ENCODE measurements at regions not wholly inside any gene's neighbourhood (a gene's known extent, or its start where the extent isn't known, plus 50 kb on each side); places are given as distances from the start of the nearest gene placed in this dataset.

- Histone ChIP-seq H3K36me3 (ENCODE audit: control insufficient read depth, insufficient read depth, low read length) (no peaks in the 10 kb centered on the region), H3K4me1 (ENCODE audit: control insufficient read depth, insufficient read depth, low read length) (no peaks in the 10 kb centered on the region), H3K9me3 (ENCODE audit: control insufficient read depth, insufficient read depth, low read length) (no peaks in the 10 kb centered on the region), H3K4me3 (ENCODE audit: low read length) (no peak overlapping the region), H3K27me3 (ENCODE audit: control insufficient read depth, insufficient read depth, low read length) (no peaks in the 10 kb centered on the region), H3K27ac (ENCODE audit: low read length) (no peak overlapping the region)
- no CpG with 5 or more reads among the region's 2 CpGs for WGBS (ENCODE audit: insufficient coverage)
- no peak for TF ChIP-seq CTCF (IDR thresholded peaks at IDR 0.05)
- H3K27ac Mint-ChIP-seq = no peak overlapping the region
- H3K4me1 Mint-ChIP-seq = no peaks in the 10 kb centered on the region
- intact Hi-C loops (cut with micrococcal nuclease) = no loop called here
- no peaks in the 10 kb centered on the region for H3K36me3 Mint-ChIP-seq
- DNase-seq (no peak), ATAC-seq (no peak)
- no peak overlapping the region for H3K4me3 Mint-ChIP-seq
- peaks cover 16 to 28% of the 10 kb centered on the region in 2 donors for H3K27me3 Mint-ChIP-seq (ENCODE audit: low read depth in 2 of 2)
- H3K9me3 Mint-ChIP-seq = no peaks in the 10 kb centered on the region
Measured at GRCh38 chr21:38042246-38042645, 126.0 kb upstream of the KCNJ6 start.

- Histone ChIP-seq H3K36me3 (ENCODE audit: control insufficient read depth, insufficient read depth, low read length) (no peaks in the 10 kb centered on the region), H3K4me3 (ENCODE audit: low read length) (no peak overlapping the region), H3K4me1 (ENCODE audit: control insufficient read depth, insufficient read depth, low read length) (no peaks in the 10 kb centered on the region), H3K27ac (ENCODE audit: low read length) (no peak overlapping the region), H3K9me3 (ENCODE audit: control insufficient read depth, insufficient read depth, low read length) (no peaks in the 10 kb centered on the region), H3K27me3 (ENCODE audit: control insufficient read depth, insufficient read depth, low read length) (no peaks in the 10 kb centered on the region)
- DNase-seq (no peak), ATAC-seq (no peak)
- H3K9me3 Mint-ChIP-seq = no peaks in the 10 kb centered on the region
- WGBS (ENCODE audit: insufficient coverage) = 82% methylated on average over 9 of the region's 9 CpGs
- no peak overlapping the region for H3K27ac Mint-ChIP-seq
- H3K27me3 Mint-ChIP-seq (ENCODE audit: low read depth in 2 of 2) = peaks cover 9 to 10% of the 10 kb centered on the region in 2 donors
- no peak for TF ChIP-seq CTCF (IDR thresholded peaks at IDR 0.05)
- no peak overlapping the region for H3K4me3 Mint-ChIP-seq
- intact Hi-C loops (cut with micrococcal nuclease) = no loop called here
- H3K36me3 Mint-ChIP-seq = no peaks in the 10 kb centered on the region
- H3K4me1 Mint-ChIP-seq = no peaks in the 10 kb centered on the region
Measured at GRCh38 chr21:38048167-38048566, 131.9 kb upstream of the KCNJ6 start.

GRCh38 chr21:38054334-38054733 lies 138.1 kb upstream of the KCNJ6 start:
- H3K4me3 Mint-ChIP-seq = no peak overlapping the region
- 78% methylated on average over 4 of the region's 4 CpGs for WGBS (ENCODE audit: insufficient coverage)
- TF ChIP-seq CTCF (IDR thresholded peaks at IDR 0.05) = no peak
- ATAC-seq (no peak), DNase-seq (no peak)
- Histone ChIP-seq H3K27me3 (ENCODE audit: control insufficient read depth, insufficient read depth, low read length) (no peaks in the 10 kb centered on the region), H3K4me1 (ENCODE audit: control insufficient read depth, insufficient read depth, low read length) (no peaks in the 10 kb centered on the region), H3K9me3 (ENCODE audit: control insufficient read depth, insufficient read depth, low read length) (no peaks in the 10 kb centered on the region), H3K27ac (ENCODE audit: low read length) (no peak overlapping the region), H3K36me3 (ENCODE audit: control insufficient read depth, insufficient read depth, low read length) (no peaks in the 10 kb centered on the region), H3K4me3 (ENCODE audit: low read length) (no peak overlapping the region)
- peaks cover 0 to 4% of the 10 kb centered on the region in 2 donors for H3K27me3 Mint-ChIP-seq (ENCODE audit: low read depth in 2 of 2)
- no peaks in the 10 kb centered on the region for H3K36me3 Mint-ChIP-seq
- no peak overlapping the region for H3K27ac Mint-ChIP-seq
- intact Hi-C loops (cut with micrococcal nuclease) = no loop called here
- peaks cover 0 to 8% of the 10 kb centered on the region in 2 donors for H3K9me3 Mint-ChIP-seq
- no peaks in the 10 kb centered on the region for H3K4me1 Mint-ChIP-seq

GRCh38 chr21:38056481-38056880 lies 140.2 kb upstream of the KCNJ6 start:
- no peaks in the 10 kb centered on the region for H3K4me1 ChIP-seq (ENCODE audit: control insufficient read depth, insufficient read depth, low read length)
- no peaks in the 10 kb centered on the region for H3K9me3 ChIP-seq (ENCODE audit: control insufficient read depth, insufficient read depth, low read length)
- Mint-ChIP-seq H3K9me3 (peaks cover 0 to 10% of the 10 kb centered on the region in 2 donors), H3K4me1 (no peaks in the 10 kb centered on the region), H3K36me3 (no peaks in the 10 kb centered on the region), H3K27ac (no peak overlapping the region), H3K27me3 (ENCODE audit: low read depth in 2 of 2) (no peaks in the 10 kb centered on the region), H3K4me3 (no peak overlapping the region)
- ATAC-seq (no peak), DNase-seq (no peak)
- no peaks in the 10 kb centered on the region for H3K36me3 ChIP-seq (ENCODE audit: control insufficient read depth, insufficient read depth, low read length)
- WGBS (ENCODE audit: insufficient coverage) = 77% methylated on average over 1 of the region's 1 CpG
- H3K4me3 ChIP-seq (ENCODE audit: low read length) = no peak overlapping the region
- intact Hi-C loops (cut with micrococcal nuclease) = no loop called here
- no peak for TF ChIP-seq CTCF (IDR thresholded peaks at IDR 0.05)
- H3K27ac ChIP-seq (ENCODE audit: low read length) = no peak overlapping the region
- H3K27me3 ChIP-seq (ENCODE audit: control insufficient read depth, insufficient read depth, low read length) = no peaks in the 10 kb centered on the region

Measured in natural killer cell (primary cell).